HG02588 (cell line): ENCODE measurements at regions not wholly inside any gene's neighbourhood (a gene's known extent, or its start where the extent isn't known, plus 50 kb on each side); places are given as distances from the start of the nearest gene placed in this dataset.

Source experiments
- ATAC-seq: cut with Tn5 transposase; IDR thresholded peaks from one replicate; pipeline ENCODE4 v1.9.1; 2021; ENCODE audit warnings: mild to moderate bottlenecking, moderate library complexity; ENCODE audit not compliant: unreplicated experiment

- no peak for ATAC-seq
Measured at GRCh38 chr17:36752096-36752888, 150.9 kb downstream of the MRM1 start.

GRCh38 chr17:36755586-36755985, 154.2 kb downstream of the MRM1 start:
- ATAC-seq: no peak

- no peak for ATAC-seq
Measured at GRCh38 chr17:36756695-36757094, 155.3 kb downstream of the MRM1 start.

GRCh38 chr17:36760425-36760824, 159.0 kb downstream of the MRM1 start:
- no peak for ATAC-seq

- ATAC-seq: no peak
Measured at GRCh38 chr17:36761203-36761950, 160.0 kb downstream of the MRM1 start.

GRCh38 chr17:36765436-36766043, 164.2 kb downstream of the MRM1 start:
- ATAC-seq: no peak

GRCh38 chr17:36768394-36768793, 167.0 kb downstream of the MRM1 start:
- no peak for ATAC-seq

GRCh38 chr17:36773039-36773438, 164.2 kb upstream of the LHX1 start:
- ATAC-seq: no peak

- no peak for ATAC-seq
Measured at GRCh38 chr17:36777118-36777517, 160.2 kb upstream of the LHX1 start.

GRCh38 chr17:36778448-36778847, 158.8 kb upstream of the LHX1 start:
- no peak for ATAC-seq

GRCh38 chr17:36779550-36779949, 157.7 kb upstream of the LHX1 start:
- no peak for ATAC-seq

- ATAC-seq: no peak
Measured at GRCh38 chr17:36784633-36785032, 152.6 kb upstream of the LHX1 start.

- no peak for ATAC-seq
Measured at GRCh38 chr17:36786867-36787266, 150.4 kb upstream of the LHX1 start.

GRCh38 chr17:36791150-36791941, 145.9 kb upstream of the LHX1 start:
- ATAC-seq: no peak

GRCh38 chr17:36791942-36792475, 145.3 kb upstream of the LHX1 start:
- ATAC-seq: no peak

GRCh38 chr17:36792849-36793248, 144.4 kb upstream of the LHX1 start:
- ATAC-seq: no peak

GRCh38 chr17:36793976-36794375, 143.3 kb upstream of the LHX1 start:
- no peak for ATAC-seq

GRCh38 chr17:36807496-36808179, 129.6 kb upstream of the LHX1 start:
- ATAC-seq: no peak

GRCh38 chr17:36808180-36808661, 129.1 kb upstream of the LHX1 start:
- no peak for ATAC-seq

- ATAC-seq: no peak
Measured at GRCh38 chr17:36812762-36813161, 124.5 kb upstream of the LHX1 start.
